ENCODE measurements at regions not wholly inside any gene's neighbourhood (a gene's known extent, or its start where the extent isn't known, plus 50 kb on each side); places are given as distances from the start of the nearest gene placed in this dataset.
A peak's percentile ranks its signal among the peaks of the same experiment; 100 is the strongest.

GRCh38 chr1:80075351-80075750 is 1068.8 kb upstream of the ADGRL4 start:
- H3K36me3 ChIP-seq (ENCODE audit: insufficient read depth, low read length): no peaks in the 10 kb centered on the region
- H3K9me3 ChIP-seq (ENCODE audit: low read length): no peaks in the 10 kb centered on the region
- H3K27ac ChIP-seq (ENCODE audit: low read length): peak overlapping the region; percentile 70
- peak; percentile 80 for TF ChIP-seq POLR2AphosphoS5 (IDR thresholded peaks at IDR 0.05)
- no peak for TF ChIP-seq CTCF (IDR thresholded peaks at IDR 0.05; ENCODE audit: poor library complexity, severe bottlenecking)
- TF ChIP-seq MXI1 (conservative IDR thresholded peaks at IDR 0.05; ENCODE audit: poor library complexity, severe bottlenecking): no peak
- TF ChIP-seq EZH2 (IDR thresholded peaks at IDR 0.05; ENCODE audit: borderline replicate concordance, insufficient read depth, low read length, poor library complexity, severe bottlenecking): no peak
- TF ChIP-seq REST (IDR thresholded peaks at IDR 0.05; ENCODE audit: borderline replicate concordance): peak; percentile 92
- TF ChIP-seq TAF1 (IDR thresholded peaks at IDR 0.05; ENCODE audit: low read depth): no peak
- peak; percentile 97 for TF ChIP-seq EP300 (conservative IDR thresholded peaks at IDR 0.05; ENCODE audit: poor library complexity, severe bottlenecking)
- no peak for TF ChIP-seq RAD21 (conservative IDR thresholded peaks at IDR 0.05)
- no peak for TF ChIP-seq SMC3 (conservative IDR thresholded peaks at IDR 0.05; ENCODE audit: poor library complexity)
- H3K4me2 ChIP-seq (ENCODE audit: low read length): peak overlapping the region; percentile 4
- H3K79me2 ChIP-seq (replicated peaks; ENCODE audit: insufficient read depth, low read length): no peaks in the 10 kb centered on the region
- no peaks in the 10 kb centered on the region for H3K9me2 ChIP-seq (ENCODE audit: insufficient read depth, low read length)
- H3F3A ChIP-seq (ENCODE audit: insufficient read depth, low read length, poor library complexity, severe bottlenecking): no peaks in the 10 kb centered on the region
- no peak overlapping the region for H3K4me3 ChIP-seq (ENCODE audit: low read length)
- no peaks in the 10 kb centered on the region for H3K27me3 ChIP-seq (ENCODE audit: insufficient read depth, low read depth, low read length)
- H2AFZ ChIP-seq (ENCODE audit: low read depth, low read length): no peak overlapping the region
- H4K20me1 ChIP-seq (ENCODE audit: insufficient read depth): no peaks in the 10 kb centered on the region
- no peak overlapping the region for H3K9ac ChIP-seq (ENCODE audit: low read length)

GRCh38 chr1:80072563-80072962 is 1066.0 kb upstream of the ADGRL4 start:
- Histone ChIP-seq H3K4me3 (ENCODE audit: low read length) (no peak overlapping the region), H3K9me2 (ENCODE audit: insufficient read depth, low read length) (no peaks in the 10 kb centered on the region), H3K9me3 (ENCODE audit: low read length) (no peaks in the 10 kb centered on the region), H3K4me2 (ENCODE audit: low read length) (no peak overlapping the region), H3K36me3 (ENCODE audit: insufficient read depth, low read length) (no peaks in the 10 kb centered on the region), H3K27me3 (ENCODE audit: insufficient read depth, low read depth, low read length) (no peaks in the 10 kb centered on the region), H3K27ac (ENCODE audit: low read length) (no peak overlapping the region), H3K79me2 (replicated peaks; ENCODE audit: insufficient read depth, low read length) (no peaks in the 10 kb centered on the region), H3K9ac (ENCODE audit: low read length) (no peak overlapping the region), H3F3A (ENCODE audit: insufficient read depth, low read length, poor library complexity, severe bottlenecking) (no peaks in the 10 kb centered on the region), H4K20me1 (ENCODE audit: insufficient read depth) (no peaks in the 10 kb centered on the region), H2AFZ (ENCODE audit: low read depth, low read length) (no peak overlapping the region)
- TF ChIP-seq REST (IDR thresholded peaks at IDR 0.05; ENCODE audit: borderline replicate concordance): no peak
- no peak for TF ChIP-seq CTCF (IDR thresholded peaks at IDR 0.05; ENCODE audit: poor library complexity, severe bottlenecking)
- TF ChIP-seq EP300 (conservative IDR thresholded peaks at IDR 0.05; ENCODE audit: poor library complexity, severe bottlenecking): no peak
- no peak for TF ChIP-seq POLR2AphosphoS5 (IDR thresholded peaks at IDR 0.05)
- no peak for TF ChIP-seq SMC3 (conservative IDR thresholded peaks at IDR 0.05; ENCODE audit: poor library complexity)

Measured in neural cell (in vitro differentiated cells).